Neural crest cell (in vitro differentiated cells): ENCODE measurements at regions not wholly inside any gene's neighbourhood (a gene's known extent, or its start where the extent isn't known, plus 50 kb on each side); places are given as distances from the start of the nearest gene placed in this dataset.
"Not testable (repeated sequence)": the region's sequence is repeated elsewhere in the genome, so short reads cannot be mapped to it uniquely, and the experiment has no call there.

ENCODE experiments used
- DNase-seq: peaks from one replicate; pipeline ENCODE4 v3.0.0; 2021; ENCODE audit warnings: low read depth, mixed read lengths, low spot score
- H3K27ac Mint-ChIP-seq: one replicate; pipeline ENCODE4 v1.8.0; 2021; ENCODE audit warnings: mild to moderate bottlenecking, mixed read lengths; ENCODE audit not compliant: unreplicated experiment
- H3K27me3 Mint-ChIP-seq: 2 replicates; pipeline ENCODE4 v1.8.0; 2021; ENCODE audit warnings: low read depth, mild to moderate bottlenecking, mixed read lengths
- H3K36me3 Mint-ChIP-seq: 2 replicates; pipeline ENCODE4 v1.8.0; 2021; ENCODE audit warnings: low read depth, mild to moderate bottlenecking, mixed read lengths
- H3K4me1 Mint-ChIP-seq: 2 replicates; pipeline ENCODE4 v1.8.0; 2021; ENCODE audit warnings: mixed read lengths
- H3K4me3 Mint-ChIP-seq: one replicate; pipeline ENCODE4 v1.8.0; 2021; ENCODE audit warnings: mild to moderate bottlenecking, mixed read lengths
- H3K9me3 Mint-ChIP-seq: 2 replicates; pipeline ENCODE4 v1.8.0; 2021; ENCODE audit warnings: mixed read lengths
- CTCF ChIP-seq: fragments of 200-600 bp; sonication (generic); conservative IDR thresholded peaks from 2 replicates; pipeline ENCODE4 v1.5.0; 2021; ENCODE audit warnings: antibody characterized with exemption, mild to moderate bottlenecking

- no peak for TF ChIP-seq CTCF
- H3K36me3 Mint-ChIP-seq: no peaks in the 10 kb centered on the region
- H3K9me3 Mint-ChIP-seq: no peaks in the 10 kb centered on the region
- no peak overlapping the region for H3K4me3 Mint-ChIP-seq
- no peak for DNase-seq
- no peaks in the 10 kb centered on the region for H3K27me3 Mint-ChIP-seq
- H3K4me1 Mint-ChIP-seq: no peaks in the 10 kb centered on the region
- no peak overlapping the region for H3K27ac Mint-ChIP-seq
Measured at GRCh38 chr6:119728935-119729334, 379.4 kb upstream of the MAN1A1 start.

- no peaks in the 10 kb centered on the region for H3K27me3 Mint-ChIP-seq
- peaks cover 2% of the 10 kb centered on the region for H3K9me3 Mint-ChIP-seq
- DNase-seq: no peak
- no peaks in the 10 kb centered on the region for H3K36me3 Mint-ChIP-seq
- H3K27ac Mint-ChIP-seq: no peak overlapping the region
- no peaks in the 10 kb centered on the region for H3K4me1 Mint-ChIP-seq
- TF ChIP-seq CTCF: no peak
- H3K4me3 Mint-ChIP-seq: no peak overlapping the region
Measured at GRCh38 chr6:119728220-119728750, 378.7 kb upstream of the MAN1A1 start.

- no peak for DNase-seq
- Mint-ChIP-seq H3K27ac (no peak overlapping the region), H3K36me3 (no peaks in the 10 kb centered on the region), H3K9me3 (peaks cover 5% of the 10 kb centered on the region), H3K4me1 (no peaks in the 10 kb centered on the region), H3K4me3 (no peak overlapping the region), H3K27me3 (no peaks in the 10 kb centered on the region)
- TF ChIP-seq CTCF: no peak
Measured at GRCh38 chr6:119727504-119728219, 378.1 kb upstream of the MAN1A1 start.

GRCh38 chr6:119726912-119727311, 377.4 kb upstream of the MAN1A1 start:
- not testable (repeated sequence) for H3K4me3 Mint-ChIP-seq, DNase-seq, H3K4me1 Mint-ChIP-seq, H3K36me3 Mint-ChIP-seq, H3K9me3 Mint-ChIP-seq, H3K27me3 Mint-ChIP-seq
- H3K27ac Mint-ChIP-seq: peak overlapping the region; percentile 58

- Mint-ChIP-seq H3K36me3 (no peaks in the 10 kb centered on the region), H3K27me3 (no peaks in the 10 kb centered on the region), H3K4me3 (no peak overlapping the region), H3K27ac (no peak overlapping the region), H3K9me3 (peaks cover 5% of the 10 kb centered on the region), H3K4me1 (no peaks in the 10 kb centered on the region)
- DNase-seq: no peak
- TF ChIP-seq CTCF: no peak
Measured at GRCh38 chr6:119726086-119726485, 376.5 kb upstream of the MAN1A1 start.

- Mint-ChIP-seq H3K36me3 (no peaks in the 10 kb centered on the region), H3K4me1 (no peaks in the 10 kb centered on the region), H3K9me3 (peaks cover 5% of the 10 kb centered on the region), H3K27ac (no peak overlapping the region), H3K4me3 (no peak overlapping the region), H3K27me3 (no peaks in the 10 kb centered on the region)
- no peak for DNase-seq
- peak; percentile 42 for TF ChIP-seq CTCF
Measured at GRCh38 chr6:119720160-119720559, 370.6 kb upstream of the MAN1A1 start.
